GM23248 (cell line): ENCODE measurements at regions not wholly inside any gene's neighbourhood (a gene's known extent, or its start where the extent isn't known, plus 50 kb on each side); places are given as distances from the start of the nearest gene placed in this dataset.

Experiments
- EZH2 ChIP-seq: fragments of 200-600 bp; sonication (generic); IDR thresholded peaks from 2 replicates; pipeline ENCODE4 v1.6.1; 2018; ENCODE audit warnings: antibody characterized with exemption, mild to moderate bottlenecking; ENCODE audit not compliant: insufficient read depth, poor library complexity, severe bottlenecking
- EZH2phosphoT487 ChIP-seq: fragments of 200-600 bp; sonication (generic); IDR thresholded peaks from 2 replicates; pipeline ENCODE4 v1.6.1; 2018; ENCODE audit warnings: antibody characterized with exemption, moderate library complexity, mild to moderate bottlenecking, low read depth; ENCODE audit not compliant: insufficient read depth

DNA sequence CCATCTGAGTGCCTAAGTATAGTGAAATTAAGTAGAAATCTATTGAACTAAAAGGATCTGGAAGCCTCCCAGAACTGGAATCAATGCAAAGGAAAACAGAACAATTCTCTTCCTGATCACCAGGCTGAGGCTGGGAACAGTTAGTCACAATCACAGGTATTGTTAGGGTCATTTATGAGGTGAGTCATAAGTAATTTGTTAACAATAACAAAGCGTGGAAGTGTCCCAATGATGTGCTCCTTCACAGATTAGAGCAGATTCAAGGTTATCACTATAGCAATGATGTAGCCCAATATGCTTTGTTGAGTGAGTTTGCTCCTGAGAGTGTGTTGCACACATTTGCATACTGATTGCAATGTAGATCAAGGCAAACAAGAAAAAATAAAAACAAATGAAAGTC lies 228.1 kb downstream of the ZNF674 start:
- TF ChIP-seq EZH2phosphoT487 (no peak), EZH2 (no peak)
